H9 (cell line): ENCODE measurements at regions not wholly inside any gene's neighbourhood (a gene's known extent, or its start where the extent isn't known, plus 50 kb on each side); places are given as distances from the start of the nearest gene placed in this dataset.

Experiments
- DNase-seq: peaks from one replicate; pipeline ENCODE4 v3.0.0-alpha.2; 2017
- H2AFZ ChIP-seq: one replicate; pipeline ENCODE4 v1.6.1; 2013; ENCODE audit warnings: mild to moderate bottlenecking, low read length, control low read depth, moderate library complexity
- H2AK5ac ChIP-seq: 2 replicates; pipeline ENCODE4 v1.6.1; 2013; ENCODE audit warnings: low read length, control low read depth, mixed read lengths; ENCODE audit not compliant: insufficient read length
- H2BK120ac ChIP-seq: one replicate; pipeline ENCODE4 v1.6.1; 2013; ENCODE audit warnings: low read depth, mild to moderate bottlenecking, low read length, control low read depth, inconsistent platforms; ENCODE audit not compliant: poor library complexity, severe bottlenecking
- H2BK12ac ChIP-seq: 2 replicates; pipeline ENCODE4 v1.6.1; 2013; ENCODE audit warnings: low read length, control low read depth, mixed read lengths, low read depth; ENCODE audit not compliant: insufficient read length
- H2BK15ac ChIP-seq: 2 replicates; pipeline ENCODE4 v1.6.1; 2013; ENCODE audit warnings: low read depth, low read length, control low read depth
- H2BK20ac ChIP-seq: one replicate; pipeline ENCODE4 v1.6.1; 2013; ENCODE audit warnings: low read depth, mild to moderate bottlenecking, low read length, control low read depth, inconsistent platforms; ENCODE audit not compliant: poor library complexity, severe bottlenecking
- H2BK5ac ChIP-seq: 2 replicates; pipeline ENCODE4 v1.6.1; 2013; ENCODE audit warnings: low read length, control low read depth, mixed read lengths; ENCODE audit not compliant: insufficient read length
- H3K14ac ChIP-seq: 2 replicates; pipeline ENCODE4 v1.6.1; 2013; ENCODE audit warnings: low read length, control low read depth; ENCODE audit not compliant: insufficient read depth
- H3K18ac ChIP-seq: 2 replicates; pipeline ENCODE4 v1.6.1; 2013; ENCODE audit warnings: low read depth, mild to moderate bottlenecking, mixed read lengths, low read length, control low read depth; ENCODE audit not compliant: insufficient read length
- H3K23ac ChIP-seq: 2 replicates; pipeline ENCODE4 v1.6.1; 2013; ENCODE audit warnings: low read length, control low read depth, mixed read lengths, low read depth; ENCODE audit not compliant: insufficient read length
- H3K23me2 ChIP-seq: 2 replicates; pipeline ENCODE4 v1.6.1; 2013; ENCODE audit warnings: low read depth, mild to moderate bottlenecking, mixed read lengths, low read length, control low read depth; ENCODE audit not compliant: insufficient read length, poor library complexity, severe bottlenecking
- H3K27ac ChIP-seq: 2 replicates; pipeline ENCODE4 v1.5.1; 2013; ENCODE audit warnings: low read length, control low read depth, mixed read lengths, low read depth; ENCODE audit not compliant: insufficient read length
- H3K27me3 ChIP-seq: 2 replicates; pipeline ENCODE4 v1.6.1; 2013; ENCODE audit warnings: low read length, control low read depth, inconsistent platforms; ENCODE audit not compliant: insufficient read depth
- H3K4ac ChIP-seq: 2 replicates; pipeline ENCODE4 v1.6.1; 2013; ENCODE audit warnings: low read depth, mild to moderate bottlenecking, control low read depth, inconsistent platforms, low read length, moderate library complexity
- H3K4me1 ChIP-seq: 2 replicates; pipeline ENCODE4 v1.6.1; 2013; ENCODE audit warnings: low read length, control low read depth, inconsistent platforms; ENCODE audit not compliant: insufficient read depth
- H3K4me2 ChIP-seq: 2 replicates; pipeline ENCODE4 v1.6.1; 2013; ENCODE audit warnings: low read length, control low read depth, mixed read lengths; ENCODE audit not compliant: insufficient read length, insufficient read depth
- H3K56ac ChIP-seq: 2 replicates; pipeline ENCODE4 v1.6.1; 2013; ENCODE audit warnings: low read depth, mild to moderate bottlenecking, mixed read lengths, low read length, control low read depth; ENCODE audit not compliant: insufficient read length
- H3K79me1 ChIP-seq: 2 replicates; pipeline ENCODE4 v1.6.1; 2013; ENCODE audit warnings: low read depth, mild to moderate bottlenecking, moderate library complexity, low read length, control low read depth, inconsistent platforms; ENCODE audit not compliant: insufficient read depth, poor library complexity, severe bottlenecking
- H3K79me2 ChIP-seq: 2 replicates; pipeline ENCODE4 v1.6.1; 2013; ENCODE audit warnings: low read length, control low read depth, inconsistent platforms; ENCODE audit not compliant: insufficient read depth
- H3K9ac ChIP-seq: 2 replicates; pipeline ENCODE4 v1.6.1; 2013; ENCODE audit warnings: low read length, control low read depth, mixed read lengths; ENCODE audit not compliant: insufficient read length; ENCODE audit errors: extremely low read depth
- H3K9me3 ChIP-seq: one replicate; pipeline ENCODE4 v1.6.1; 2013; ENCODE audit warnings: low read depth, low read length, inconsistent platforms; ENCODE audit not compliant: control insufficient read depth
- H3T11ph ChIP-seq: one replicate; pipeline ENCODE4 v1.6.1; 2013; ENCODE audit warnings: mild to moderate bottlenecking, low read length, control low read depth, inconsistent platforms
- H4K20me1 ChIP-seq: one replicate; pipeline ENCODE4 v1.6.1; 2013; ENCODE audit not compliant: control insufficient read depth, insufficient read length, insufficient read depth
- H4K5ac ChIP-seq: 2 replicates; pipeline ENCODE4 v1.6.1; 2013; ENCODE audit warnings: low read depth, mild to moderate bottlenecking, mixed read lengths, low read length, control low read depth; ENCODE audit not compliant: insufficient read length
- H4K8ac ChIP-seq: replicated peaks from 2 replicates; pipeline ENCODE4 v1.6.1; 2013; ENCODE audit warnings: low read length, control low read depth, mixed read lengths, low read depth; ENCODE audit not compliant: insufficient read length
- H4K91ac ChIP-seq: 2 replicates; pipeline ENCODE4 v1.6.1; 2013; ENCODE audit warnings: low read depth, mild to moderate bottlenecking, moderate library complexity, mixed read lengths, low read length, control low read depth; ENCODE audit not compliant: insufficient read length
- H3K27ac Mint-ChIP-seq, 3 experiments: 2 replicates in 2 of 3; 3 replicates in 1 of 3; pipeline ENCODE4 v1.8.0; 2020 to 2021; ENCODE audit warnings: mixed read lengths in 3 of 3, mild to moderate bottlenecking in 1 of 3, moderate library complexity in 1 of 3
- H3K27me3 Mint-ChIP-seq: 2 replicates; pipeline ENCODE4 v1.8.0; 2021; ENCODE audit warnings: low read depth, mild to moderate bottlenecking, moderate library complexity, mixed read lengths
- H3K36me3 Mint-ChIP-seq, 3 experiments: 2 replicates in 2 of 3; 3 replicates in 1 of 3; pipeline ENCODE4 v1.8.0; 2020 to 2021; ENCODE audit warnings: low read depth in 3 of 3, mixed read lengths in 3 of 3; ENCODE audit not compliant: insufficient read depth in 1 of 3
- H3K4me1 Mint-ChIP-seq, 2 experiments: 2 replicates each; pipeline ENCODE4 v1.8.0; 2020; ENCODE audit warnings: mixed read lengths in 2 of 2
- H3K4me3 Mint-ChIP-seq, 2 experiments: 2 replicates in 1 of 2; 3 replicates in 1 of 2; pipeline ENCODE4 v1.8.0; 2020 to 2021; ENCODE audit warnings: mild to moderate bottlenecking in 2 of 2, mixed read lengths in 2 of 2, moderate library complexity in 1 of 2
- H3K9me3 Mint-ChIP-seq, 2 experiments: 2 replicates in 1 of 2; 3 replicates in 1 of 2; pipeline ENCODE4 v1.8.0; 2020; ENCODE audit warnings: mild to moderate bottlenecking in 2 of 2, mixed read lengths in 2 of 2, moderate library complexity in 1 of 2
- WGBS: extraction: QIAGEN DNeasy Blood & Tissue Kit; methylation state at CpG from one replicate; pipeline ENCODE4 v1.1.7; 2013; ENCODE audit warnings: missing lambda C conversion rate, low lambda C conversion rate, mixed read lengths; ENCODE audit not compliant: insufficient read length; ENCODE audit errors: extremely low coverage; 5-methylcytosine and 5-hydroxymethylcytosine counted together
- TF ChIP-seq, protein P1 (sequence below): fragments of 200-600 bp; sonication (generic); conservative IDR thresholded peaks from 3 replicates; pipeline ENCODE4 v1.8.0; 2021; ENCODE audit warnings: antibody characterized with exemption, mild to moderate bottlenecking

DNA sequence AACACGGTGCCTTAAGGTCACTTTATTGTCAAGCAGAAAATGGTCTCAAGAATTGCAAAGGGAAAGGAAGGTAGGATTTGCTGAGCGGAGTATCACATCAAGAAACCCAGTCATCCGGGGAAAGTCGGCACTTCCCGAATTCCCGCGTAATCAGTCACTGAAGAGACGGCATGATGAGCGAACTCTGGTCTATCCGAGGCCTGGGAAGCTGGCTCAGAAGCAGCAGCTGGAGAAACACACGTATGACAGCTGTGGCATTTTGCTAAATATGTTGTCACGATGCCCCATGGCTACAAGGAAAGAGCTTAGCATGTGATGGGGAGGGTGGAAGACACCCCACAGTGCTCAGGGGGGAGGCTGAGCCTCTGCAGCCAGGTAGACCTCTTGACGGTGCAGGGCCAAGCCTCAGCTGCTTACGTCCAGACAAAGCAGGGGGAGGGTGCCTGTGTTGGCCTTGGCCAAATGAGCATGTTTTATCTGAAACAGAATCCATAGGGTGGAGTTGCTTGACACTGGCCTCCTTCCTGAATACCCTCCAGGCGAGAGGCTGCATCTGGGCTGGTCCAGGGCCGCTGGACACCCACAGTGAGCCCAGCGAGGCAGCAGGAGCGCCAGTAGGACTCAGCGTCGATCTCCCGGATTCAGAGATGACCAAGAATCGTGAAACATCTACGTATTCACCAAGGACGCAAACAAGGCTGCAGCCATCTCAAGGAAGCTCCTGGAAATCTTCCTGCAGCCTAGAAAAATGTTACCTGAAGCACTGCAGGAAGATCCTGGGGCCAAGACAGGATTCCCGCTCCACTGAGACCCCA, 118.8 kb upstream of the AFDN start:
- Histone ChIP-seq H2BK20ac (no peak overlapping the region), H3K14ac (no peak overlapping the region), H2AFZ (no peak overlapping the region), H3K18ac (no peak overlapping the region), H3K9ac (no peak overlapping the region), H3K27ac (no peak overlapping the region), H3T11ph (no peak overlapping the region), H3K27me3 (no peaks in the 10 kb centered on the region), H3K56ac (no peak overlapping the region), H4K20me1 (no peaks in the 10 kb centered on the region), H3K4me2 (no peak overlapping the region), H3K79me2 (no peaks in the 10 kb centered on the region), H2BK120ac (no peak overlapping the region), H2BK5ac (no peak overlapping the region), H3K9me3 (no peaks in the 10 kb centered on the region), H4K8ac (no peak overlapping the region), H4K91ac (no peak overlapping the region), H2AK5ac (no peak overlapping the region), H3K23ac (no peak overlapping the region), H3K79me1 (no peaks in the 10 kb centered on the region), H2BK15ac (no peak overlapping the region), H3K4me1 (no peaks in the 10 kb centered on the region), H2BK12ac (no peak overlapping the region), H3K4ac (no peak overlapping the region), H3K23me2 (no peaks in the 10 kb centered on the region), H4K5ac (no peak overlapping the region)
- no peak overlapping the region for H3K4me3 Mint-ChIP-seq
- no peaks in the 10 kb centered on the region for H3K36me3 Mint-ChIP-seq
- no peaks in the 10 kb centered on the region for H3K9me3 Mint-ChIP-seq
- no peak overlapping the region for H3K27ac Mint-ChIP-seq
- DNase-seq, result no peak
- TF ChIP-seq, protein P1, sequence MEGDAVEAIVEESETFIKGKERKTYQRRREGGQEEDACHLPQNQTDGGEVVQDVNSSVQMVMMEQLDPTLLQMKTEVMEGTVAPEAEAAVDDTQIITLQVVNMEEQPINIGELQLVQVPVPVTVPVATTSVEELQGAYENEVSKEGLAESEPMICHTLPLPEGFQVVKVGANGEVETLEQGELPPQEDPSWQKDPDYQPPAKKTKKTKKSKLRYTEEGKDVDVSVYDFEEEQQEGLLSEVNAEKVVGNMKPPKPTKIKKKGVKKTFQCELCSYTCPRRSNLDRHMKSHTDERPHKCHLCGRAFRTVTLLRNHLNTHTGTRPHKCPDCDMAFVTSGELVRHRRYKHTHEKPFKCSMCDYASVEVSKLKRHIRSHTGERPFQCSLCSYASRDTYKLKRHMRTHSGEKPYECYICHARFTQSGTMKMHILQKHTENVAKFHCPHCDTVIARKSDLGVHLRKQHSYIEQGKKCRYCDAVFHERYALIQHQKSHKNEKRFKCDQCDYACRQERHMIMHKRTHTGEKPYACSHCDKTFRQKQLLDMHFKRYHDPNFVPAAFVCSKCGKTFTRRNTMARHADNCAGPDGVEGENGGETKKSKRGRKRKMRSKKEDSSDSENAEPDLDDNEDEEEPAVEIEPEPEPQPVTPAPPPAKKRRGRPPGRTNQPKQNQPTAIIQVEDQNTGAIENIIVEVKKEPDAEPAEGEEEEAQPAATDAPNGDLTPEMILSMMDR, result no peak
- peaks cover 6 to 15% of the 10 kb centered on the region in 2 experiments for H3K4me1 Mint-ChIP-seq
- no peaks in the 10 kb centered on the region; the same call in 1 of the 2 replicates for H3K27me3 Mint-ChIP-seq
- no CpG with 5 or more reads among the region's 25 CpGs for WGBS
